Left renal cortex interstitium (tissue), 4 donors: ENCODE measurements at regions not wholly inside any gene's neighbourhood (a gene's known extent, or its start where the extent isn't known, plus 50 kb on each side); places are given as distances from the start of the nearest gene placed in this dataset.

Experiments
- DNase-seq, 4 donors: peaks; one replicate each; pipeline ENCODE4 v3.0.0-alpha.2; 2013; ENCODE audit warnings: low read depth in 4 of 4, low spot score in 2 of 4, missing footprints in 1 of 4

DNA sequence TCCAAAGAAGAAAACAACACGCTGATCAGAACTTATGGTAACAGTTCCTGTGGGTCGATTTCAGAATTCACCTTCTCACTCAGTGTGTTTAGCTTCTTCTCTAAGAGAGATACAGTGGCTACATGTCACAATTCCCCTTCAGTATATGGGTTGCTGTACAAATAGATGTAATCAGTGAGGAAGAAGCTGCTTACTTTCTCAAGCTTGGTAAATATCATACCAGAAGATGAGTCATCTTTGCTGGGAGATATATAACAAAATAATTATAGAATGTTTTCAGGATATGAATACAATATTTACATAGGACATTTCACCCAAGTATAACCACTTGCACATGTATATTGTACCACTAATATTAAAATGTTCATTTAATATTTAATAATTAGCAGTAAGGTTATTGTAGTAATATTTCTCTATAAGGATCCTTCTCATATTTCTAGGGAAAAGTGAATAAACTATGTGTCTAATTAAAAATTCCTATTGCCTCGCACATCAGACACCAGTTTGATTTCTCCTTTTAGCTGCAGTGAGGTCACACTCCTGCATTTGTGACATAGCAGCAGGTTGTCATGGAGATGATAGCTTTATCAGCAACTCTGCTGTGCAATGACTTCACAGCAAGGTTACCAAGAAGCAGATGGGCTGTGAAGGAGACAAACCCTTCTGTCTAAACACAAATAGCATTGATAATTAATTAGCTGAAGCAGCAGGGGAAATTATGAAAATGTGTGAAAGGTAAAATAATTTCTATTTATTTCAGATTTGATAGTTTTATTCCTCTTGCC, 211.4 kb downstream of the TUSC7 start:
- DNase-seq, result no peak

DNA sequence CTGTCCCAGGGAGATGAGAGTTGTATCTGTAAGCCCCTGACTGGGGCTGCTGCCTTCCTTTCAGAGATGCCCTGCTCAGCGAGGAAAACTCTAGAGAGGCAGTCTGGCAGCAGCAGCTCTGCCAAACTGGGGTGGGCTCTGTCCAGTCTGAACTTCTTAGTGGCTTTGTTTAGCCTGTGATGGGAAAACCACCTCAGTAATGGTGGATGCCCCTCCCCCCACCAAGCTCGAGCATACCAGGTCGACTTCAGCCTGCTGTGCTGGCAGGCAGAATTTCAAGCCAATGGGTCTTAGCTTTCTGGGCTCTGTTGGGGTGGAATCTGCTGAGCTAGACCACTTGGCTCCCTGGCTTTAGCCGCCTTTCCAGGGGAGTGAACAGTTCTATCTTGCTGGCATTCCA, 218.3 kb downstream of the TUSC7 start:
- no peak for DNase-seq

DNA sequence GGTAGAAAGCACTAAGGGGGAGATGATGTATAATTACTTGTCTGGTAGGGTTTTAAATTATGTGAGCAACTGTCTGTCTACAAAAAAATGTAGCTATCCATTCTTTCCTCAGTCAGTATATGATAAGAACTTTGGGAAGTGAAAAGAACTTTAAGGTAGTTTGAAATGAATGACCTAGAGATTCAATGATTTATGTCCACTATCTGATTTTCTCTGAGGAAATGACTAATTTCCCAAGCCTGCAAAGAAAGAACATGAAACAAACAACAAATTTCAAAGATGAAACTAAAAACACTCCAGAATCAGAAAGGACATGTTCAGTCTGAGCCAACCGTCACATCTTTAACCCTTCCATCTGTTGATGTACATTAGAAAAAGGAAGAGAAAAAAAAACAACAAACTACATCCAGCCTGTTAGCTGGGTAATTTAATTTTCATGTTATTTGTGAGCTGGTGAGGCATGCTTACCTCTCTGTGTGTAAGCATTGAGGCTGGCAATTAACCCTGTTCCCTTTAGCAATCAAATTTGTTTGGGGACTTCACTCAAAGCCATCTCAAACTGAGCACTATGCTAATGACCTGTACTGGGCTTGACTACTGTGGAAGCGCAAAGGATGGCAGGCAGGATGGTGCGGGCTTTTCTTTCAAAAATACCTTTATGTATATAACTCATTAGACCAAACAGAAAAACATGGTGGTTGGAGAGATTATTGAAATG, 220.1 kb downstream of the TUSC7 start:
- no peak for DNase-seq

DNA sequence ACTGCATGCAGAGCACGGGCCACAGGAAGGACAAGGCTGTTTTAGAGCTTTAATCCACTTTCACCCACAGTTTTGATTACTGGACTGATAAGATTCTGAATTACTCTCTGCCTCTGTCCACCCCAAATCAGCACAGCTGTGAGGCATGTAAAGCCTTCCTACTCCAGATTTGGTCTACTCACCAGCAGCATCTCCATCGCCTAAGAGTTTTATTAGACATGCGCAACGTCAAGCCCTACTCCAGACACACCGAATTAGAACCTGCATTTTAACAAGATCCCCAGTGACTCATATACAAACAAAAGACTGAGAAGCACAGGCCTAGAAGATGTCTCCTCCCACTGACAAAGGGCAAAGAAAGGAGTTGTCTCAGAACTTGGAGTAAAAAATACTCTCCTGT, 221.2 kb downstream of the TUSC7 start:
- DNase-seq, result no peak

DNA sequence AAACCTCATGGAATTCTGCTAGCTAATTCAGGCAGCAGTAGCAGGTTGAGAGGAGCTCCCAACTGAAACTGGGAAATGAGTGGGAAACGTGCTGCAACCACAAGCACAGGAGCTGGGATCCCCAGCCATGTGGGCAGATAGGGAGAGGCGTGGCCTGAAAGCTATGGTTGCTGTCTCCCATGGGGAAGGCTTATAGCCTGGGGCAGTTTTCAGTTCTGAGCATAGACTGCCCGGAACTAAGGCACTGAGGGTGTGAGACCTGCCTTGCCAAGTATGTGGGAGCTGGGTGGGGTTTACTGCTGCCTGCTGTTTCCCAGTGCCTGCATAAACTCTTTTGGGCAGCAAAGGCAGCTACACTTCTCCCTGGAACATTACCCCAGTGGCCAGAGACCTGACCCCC, 229.5 kb downstream of the TUSC7 start:
- no peak for DNase-seq

DNA sequence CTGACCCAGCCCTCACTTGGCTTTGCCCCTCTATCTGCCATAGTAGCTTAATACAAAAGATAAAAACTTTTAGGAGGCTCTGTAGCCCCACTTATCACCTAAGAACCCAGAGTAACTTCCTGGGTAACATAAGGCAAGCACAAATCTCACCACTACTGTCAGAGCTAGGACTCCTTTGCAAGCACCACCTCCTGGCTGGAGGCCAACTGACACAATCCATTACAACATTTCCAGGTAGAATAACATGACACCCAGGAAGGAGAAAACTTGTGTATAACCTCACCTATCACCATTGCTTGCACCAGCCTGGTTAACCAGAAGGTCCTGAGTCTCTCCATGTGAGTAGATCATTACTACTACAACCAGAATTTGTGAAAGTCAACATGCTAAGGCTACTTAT, 230.0 kb downstream of the TUSC7 start:
- no peak for DNase-seq

DNA sequence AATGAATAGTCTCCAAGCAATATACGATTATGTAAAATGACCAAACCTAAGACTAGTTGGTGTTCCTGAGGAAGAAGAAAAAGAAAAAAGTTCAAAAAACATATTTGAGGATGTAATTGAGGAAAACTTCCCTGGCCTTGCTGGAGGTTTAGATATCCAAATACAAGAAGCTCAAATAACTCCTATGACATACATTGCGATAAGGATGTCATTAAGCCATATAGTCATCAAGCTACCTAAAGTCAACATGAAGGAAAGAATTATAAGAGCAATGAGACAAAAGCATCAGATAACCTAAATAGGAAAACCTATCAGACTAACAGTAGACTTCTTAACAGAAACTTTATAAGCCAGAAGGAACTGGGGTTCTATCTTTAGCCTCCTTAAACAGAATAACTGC, 231.1 kb downstream of the TUSC7 start:
- no peak for DNase-seq

DNA sequence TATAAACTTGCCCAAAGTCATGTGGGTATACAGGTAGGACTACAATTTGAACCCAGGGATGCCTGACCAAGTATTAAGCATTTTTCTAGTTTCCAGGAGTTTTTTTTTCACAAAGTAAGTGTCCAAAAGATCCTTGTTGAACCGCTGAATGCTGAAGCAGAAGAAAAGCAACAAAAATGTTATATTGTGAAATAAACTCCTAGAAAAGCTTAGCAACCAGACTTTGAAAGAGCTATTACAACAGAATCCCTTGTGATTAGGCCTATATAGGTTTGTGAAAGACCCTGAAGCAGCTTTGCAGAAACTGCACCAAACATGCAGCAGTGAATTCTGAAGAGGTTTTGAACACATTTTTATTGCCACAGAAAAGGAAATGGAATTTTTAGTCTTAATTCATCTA, 236.8 kb downstream of the TUSC7 start:
- no peak for DNase-seq

DNA sequence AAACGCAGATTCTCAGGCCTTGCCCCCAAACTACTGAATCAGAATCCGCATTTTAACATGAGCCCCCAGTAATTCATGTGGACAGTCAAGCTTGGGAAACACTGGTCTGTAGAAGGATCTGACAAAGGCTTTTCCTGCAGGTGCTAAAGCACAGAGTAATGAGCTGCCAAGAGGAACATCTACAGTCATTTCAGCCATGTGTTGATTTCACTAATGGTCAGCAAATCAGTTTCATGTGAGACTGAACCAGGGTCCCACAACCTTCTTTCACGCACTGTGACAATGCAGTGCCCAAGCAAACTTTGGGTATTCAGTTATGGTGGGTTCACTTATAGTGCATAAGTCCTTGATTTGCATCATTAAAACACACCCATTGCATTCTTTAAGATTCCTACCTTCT, 237.6 kb downstream of the TUSC7 start:
- DNase-seq, result no peak

DNA sequence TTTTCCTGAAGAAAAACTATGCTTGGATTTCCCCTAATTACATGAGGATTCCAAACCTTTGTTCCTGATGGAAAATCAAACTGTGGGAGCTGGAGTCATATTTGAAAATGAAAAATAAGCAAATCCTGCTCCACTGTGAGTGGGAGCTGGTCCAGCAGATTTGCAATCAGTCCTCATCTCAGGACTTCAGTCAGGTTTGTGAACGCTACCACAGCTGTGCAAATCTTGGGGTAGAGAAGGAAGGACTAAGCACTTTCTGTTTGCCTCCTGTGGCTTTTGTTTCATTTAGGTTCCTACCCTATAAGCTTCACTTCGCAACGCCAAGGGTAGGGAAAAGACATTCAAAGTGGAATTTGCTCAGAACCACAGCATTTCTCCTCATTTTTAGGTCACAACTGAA, 238.2 kb downstream of the TUSC7 start:
- no peak for DNase-seq

DNA sequence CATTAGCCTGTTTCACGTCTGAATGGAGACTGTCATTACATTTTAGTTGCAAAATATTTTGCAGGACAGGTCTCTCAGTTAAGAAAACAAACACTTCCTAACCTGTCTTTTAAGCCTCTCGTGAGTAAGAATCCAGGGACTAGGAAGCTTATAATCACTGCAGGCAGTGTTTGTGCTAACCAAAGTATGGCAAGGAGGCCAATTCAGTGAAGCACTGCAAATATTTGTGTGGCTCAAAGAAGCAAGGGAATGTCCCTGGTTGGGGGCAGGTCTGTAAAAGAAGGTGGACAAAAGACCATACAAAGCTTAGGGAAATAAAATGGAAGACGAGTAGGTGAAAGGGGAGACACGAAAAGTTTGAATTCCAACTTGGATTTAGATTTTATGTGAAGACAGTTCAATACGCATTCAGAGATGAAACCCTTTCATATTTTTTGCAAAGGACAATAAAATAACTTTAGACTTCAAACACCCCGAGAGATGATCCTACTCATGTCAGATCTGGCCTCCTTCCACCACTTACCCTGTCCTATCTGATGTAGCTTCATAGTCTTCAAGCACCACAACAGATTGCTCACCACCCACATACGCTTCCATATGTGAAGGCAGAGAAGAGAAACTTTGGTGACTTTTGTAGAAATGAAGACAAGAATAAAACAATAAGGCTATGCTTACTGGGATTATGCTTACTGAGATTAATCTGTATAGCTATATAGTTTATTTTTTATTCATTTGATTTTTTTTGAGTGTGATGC, 240.9 kb downstream of the TUSC7 start:
- no peak for DNase-seq

DNA sequence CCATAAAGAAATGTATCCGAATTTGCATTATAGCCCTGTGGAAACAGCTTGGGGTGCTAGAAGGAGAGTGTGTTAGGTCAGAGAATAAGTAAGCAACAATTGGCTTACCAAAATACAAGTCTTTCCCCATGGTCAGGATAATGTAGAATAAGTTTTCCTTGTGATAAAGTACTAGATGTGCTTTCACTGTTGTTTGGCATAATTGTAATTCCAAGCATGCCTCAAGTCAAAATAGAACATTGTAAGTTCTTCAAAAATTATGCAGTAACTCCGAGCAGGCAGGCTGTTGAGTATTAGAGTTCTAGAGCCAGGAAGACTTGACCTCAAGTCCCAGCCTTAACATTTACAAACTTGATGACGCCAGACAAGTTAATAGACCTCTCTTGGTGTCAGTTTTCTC, 242.0 kb downstream of the TUSC7 start:
- DNase-seq, result no peak

DNA sequence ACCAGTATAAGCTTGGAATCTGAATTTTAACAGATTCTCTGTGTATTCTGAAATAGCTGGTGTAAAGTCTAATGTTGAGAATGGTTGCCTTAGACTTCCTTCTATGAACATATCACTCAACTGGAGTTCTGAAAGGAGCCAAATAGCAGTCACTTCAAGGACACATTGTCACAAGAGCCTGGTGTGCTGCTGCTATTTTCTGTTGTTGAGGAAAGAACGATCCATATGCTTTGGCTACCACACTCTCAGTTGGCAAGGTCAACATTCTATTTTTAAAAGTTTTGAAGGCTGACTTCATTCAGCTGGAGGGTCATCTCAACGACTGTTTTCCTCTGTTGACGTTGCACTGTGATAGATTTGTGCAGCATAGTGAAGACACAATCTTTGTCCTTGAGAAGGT, 248.7 kb downstream of the TUSC7 start:
- no peak for DNase-seq

DNA sequence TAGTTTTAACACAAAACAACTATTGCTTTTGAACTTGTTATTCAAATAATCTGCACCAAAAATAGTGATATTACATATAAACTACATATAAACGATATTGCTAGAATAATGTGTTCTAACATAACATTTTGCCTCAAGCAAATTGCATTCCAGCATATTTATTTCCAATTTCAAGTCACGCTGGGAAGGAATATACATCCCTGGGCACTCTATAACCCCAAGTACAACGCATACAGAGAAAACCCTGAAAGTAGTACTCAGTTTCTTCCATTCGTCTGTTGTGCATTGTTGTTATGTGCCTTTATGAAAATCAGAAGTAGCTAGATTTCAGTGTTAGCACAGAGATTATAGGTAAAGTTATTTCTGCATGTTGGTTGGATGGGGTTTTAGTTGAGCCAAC, 251.5 kb downstream of the TUSC7 start:
- DNase-seq, result no peak

DNA sequence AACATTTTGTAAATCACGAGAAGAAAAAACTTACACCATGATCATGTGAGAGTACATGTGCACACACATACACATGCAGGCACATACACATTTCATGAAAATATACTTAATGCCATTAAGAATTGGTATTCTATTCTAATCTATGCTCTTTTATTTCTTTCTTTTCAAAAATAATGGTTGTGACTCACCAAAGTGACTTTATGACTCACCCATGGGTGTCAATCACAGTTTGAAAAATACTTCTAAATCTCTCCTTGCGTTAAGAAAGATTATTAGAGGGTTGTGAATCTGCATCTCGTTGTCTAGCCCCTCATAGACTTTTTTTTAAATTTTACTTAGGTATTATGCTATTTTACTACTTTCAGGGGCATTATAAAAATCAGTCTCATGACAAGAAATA, 254.2 kb downstream of the TUSC7 start:
- no peak for DNase-seq

DNA sequence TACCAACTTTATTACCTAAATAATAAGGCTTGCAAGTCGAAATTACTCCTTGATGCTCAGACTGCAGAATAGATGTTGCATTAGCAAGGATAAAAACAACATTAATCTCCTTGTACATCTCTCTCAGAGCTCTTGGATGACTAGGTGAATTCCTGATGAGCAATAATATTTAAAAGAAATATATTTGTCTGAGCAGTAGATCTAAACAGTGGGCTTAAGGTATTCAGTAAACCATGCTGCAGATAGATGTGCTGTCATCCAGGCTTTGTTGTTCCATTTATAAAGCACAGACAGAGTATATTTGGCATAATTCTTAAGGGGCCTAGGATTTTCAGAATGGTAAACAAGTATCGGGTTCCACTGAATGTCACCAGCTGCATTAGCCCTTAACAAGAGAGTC, 257.1 kb downstream of the TUSC7 start:
- no peak for DNase-seq

DNA sequence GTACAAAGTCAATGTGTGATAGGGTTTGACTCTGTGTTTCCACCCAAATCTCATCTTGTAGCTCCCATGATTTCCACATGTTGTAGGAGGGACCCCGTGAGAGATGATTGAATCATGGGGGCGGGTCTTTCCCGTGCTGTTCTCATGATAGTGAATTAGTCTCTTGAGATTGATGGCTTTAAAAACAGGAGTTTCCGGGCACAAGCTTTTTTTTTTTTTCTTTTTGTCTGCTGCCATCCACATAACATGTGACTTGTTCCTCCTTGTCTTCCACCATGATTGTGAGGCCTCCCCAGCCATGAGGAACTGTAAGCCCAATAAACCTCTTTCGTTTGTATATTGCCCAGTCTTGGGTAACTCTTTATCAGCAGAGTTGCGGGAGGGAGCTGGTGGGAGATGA, 259.6 kb downstream of the TUSC7 start:
- no peak for DNase-seq

DNA sequence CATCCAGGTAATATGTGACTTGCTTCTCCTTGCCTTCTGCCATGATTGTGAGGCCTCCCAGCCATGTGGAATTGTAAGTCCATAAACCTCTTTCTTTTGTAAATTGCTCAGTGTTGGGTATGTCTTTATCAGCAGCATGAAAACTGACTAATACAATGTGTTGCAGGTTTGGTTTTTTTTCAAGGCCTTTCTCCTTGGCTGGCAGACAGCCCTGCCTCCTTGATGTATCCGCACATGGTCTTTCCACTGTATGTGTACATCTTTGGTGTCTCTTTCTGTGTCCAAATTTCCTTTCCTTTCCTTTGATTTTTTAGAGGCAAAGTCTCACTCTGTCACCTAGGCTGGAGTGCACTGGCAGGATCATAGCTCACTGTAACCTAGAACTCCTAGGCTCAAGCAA, 260.1 kb downstream of the TUSC7 start:
- DNase-seq, result no peak

DNA sequence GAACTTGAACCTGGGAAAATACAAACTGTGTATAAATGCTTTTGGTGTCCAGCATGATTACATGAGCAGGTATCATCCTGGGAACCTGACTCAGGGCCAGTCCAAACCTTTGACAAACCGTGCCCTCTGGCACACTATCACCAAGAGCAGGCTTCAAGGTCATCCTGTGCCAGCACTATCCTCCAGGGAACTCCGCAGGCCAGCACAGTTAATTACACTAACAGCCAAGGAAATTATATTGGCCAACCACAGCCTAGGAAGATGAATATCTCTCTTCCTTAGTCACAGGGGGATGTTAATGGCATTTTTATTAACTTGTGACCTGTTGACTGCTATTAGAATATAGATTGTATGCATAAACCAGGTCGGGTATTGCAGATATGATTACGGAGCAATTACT, 262.0 kb downstream of the TUSC7 start:
- no peak for DNase-seq

DNA sequence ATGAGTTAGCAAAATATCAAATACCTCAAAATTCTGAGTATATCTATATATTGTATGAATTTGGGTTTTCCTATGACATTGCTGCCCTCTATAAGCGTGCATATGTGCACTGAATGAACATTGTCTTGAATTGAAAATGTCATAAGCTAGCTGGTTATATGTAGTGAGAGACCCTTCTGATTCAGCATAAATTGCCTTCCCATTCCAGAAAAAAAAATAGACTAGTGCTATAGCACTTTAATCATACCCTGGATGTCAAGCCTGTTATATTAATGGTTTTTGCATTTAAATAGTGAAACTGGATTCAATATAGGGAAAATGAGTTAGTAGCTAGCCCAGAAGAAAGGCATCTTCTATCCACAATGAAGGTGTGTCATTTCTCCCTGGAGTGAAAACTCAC, 265.1 kb downstream of the TUSC7 start:
- DNase-seq, result no peak

DNA sequence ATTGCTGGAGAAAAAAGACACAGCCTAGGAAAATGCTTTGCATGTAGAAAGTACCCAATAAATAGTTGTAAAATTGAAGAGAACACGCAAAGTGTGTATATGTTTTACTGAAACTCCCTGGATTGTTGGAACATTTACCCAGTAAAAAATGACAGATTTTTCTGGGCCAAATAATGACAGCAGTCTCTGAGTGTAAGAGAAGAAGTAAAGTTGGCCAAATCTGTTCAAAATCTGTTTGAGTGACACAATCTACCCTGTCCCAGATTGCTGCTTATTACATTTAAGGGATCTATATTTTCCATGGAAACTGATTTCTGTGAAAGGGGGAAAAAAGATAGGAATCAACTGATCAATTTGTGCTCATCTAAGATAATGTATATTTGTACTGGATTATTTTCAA, 267.9 kb downstream of the TUSC7 start:
- DNase-seq, result no peak

DNA sequence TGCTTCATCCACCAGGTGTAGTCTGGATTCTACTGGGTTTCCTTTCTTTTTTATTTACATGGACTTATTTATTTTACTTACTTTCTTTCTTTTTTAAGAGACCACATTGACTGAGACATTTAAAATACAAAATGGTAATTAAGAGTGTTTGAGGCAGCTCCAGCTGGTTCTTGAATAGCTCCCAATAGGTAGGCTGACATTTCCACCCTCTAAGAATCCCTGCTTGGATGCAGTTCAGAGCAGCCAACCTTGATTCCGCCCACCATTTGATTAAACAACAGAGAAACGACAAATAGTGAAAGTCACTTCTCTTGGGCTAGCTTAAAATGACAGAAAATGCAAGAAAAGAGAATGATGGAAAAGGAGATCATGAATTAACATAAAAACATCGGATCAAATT, 270.5 kb downstream of the TUSC7 start:
- no peak for DNase-seq
